A673 (cell line): ENCODE measurements at regions not wholly inside any gene's neighbourhood (a gene's known extent, or its start where the extent isn't known, plus 50 kb on each side); places are given as distances from the start of the nearest gene placed in this dataset.

Source experiments
- BruUV-seq: library from RNA; stranded (reverse); fragments of 400-500 nt; replicated peaks from 2 replicates; lab custom pipeline; 2021; lab: Mats Ljungman, UMichigan
- CTCF ChIA-PET: fragments of 300-600 bp; sonication (Branson Sonifier 250); formaldehyde crosslinking; loops from one replicate; lab custom pipeline; 2022; ENCODE audit warnings: antibody characterized with exemption; lab: Charles Lee
- POLR2A ChIA-PET: fragments of 300-600 bp; sonication (Branson Sonifier 250); formaldehyde crosslinking; loops from one replicate; lab custom pipeline; 2022; ENCODE audit warnings: antibody characterized with exemption; ENCODE audit not compliant: low non-redundant PET; lab: Charles Lee
- DNase-seq: peaks from one replicate; pipeline ENCODE4 v3.0.0-alpha.2; 2015; ENCODE audit warnings: low spot score
- H3K27ac ChIP-seq: fragments of 200-600 bp; sonication (generic); 2 replicates; pipeline ENCODE4 v1.5.1; 2016; ENCODE audit warnings: mixed run types, low read depth, mild to moderate bottlenecking, mixed read lengths, antibody characterized with exemption, low read length; ENCODE audit not compliant: poor library complexity, severe bottlenecking
- H3K27me3 ChIP-seq: fragments of 200-600 bp; sonication (generic); replicated peaks from 2 replicates; pipeline ENCODE4 v1.6.1; 2017; ENCODE audit warnings: mixed run types, low read depth, mild to moderate bottlenecking, mixed read lengths, antibody characterized with exemption, low read length; ENCODE audit not compliant: insufficient read depth, poor library complexity
- H3K36me3 ChIP-seq: fragments of 200-600 bp; sonication (generic); 2 replicates; pipeline ENCODE4 v1.6.1; 2016; ENCODE audit warnings: mixed run types, mild to moderate bottlenecking, mixed read lengths, antibody characterized with exemption, low read length; ENCODE audit not compliant: insufficient read depth, poor library complexity, severe bottlenecking
- H3K4me1 ChIP-seq: fragments of 200-600 bp; sonication (generic); 2 replicates; pipeline ENCODE4 v1.6.1; 2017; ENCODE audit warnings: mixed run types, mild to moderate bottlenecking, mixed read lengths, antibody characterized with exemption, low read length; ENCODE audit not compliant: insufficient read depth, poor library complexity, severe bottlenecking
- H3K4me3 ChIP-seq: fragments of 200-600 bp; sonication (generic); 2 replicates; pipeline ENCODE4 v1.5.1; 2016; ENCODE audit warnings: low read depth, mixed run types, mild to moderate bottlenecking, mixed read lengths, low read length; ENCODE audit not compliant: poor library complexity, severe bottlenecking
- H3K9me3 ChIP-seq: fragments of 200-600 bp; sonication (generic); 2 replicates; pipeline ENCODE4 v1.6.1; 2016; ENCODE audit warnings: mixed run types, low read depth, mild to moderate bottlenecking, mixed read lengths, antibody characterized with exemption, low read length; ENCODE audit not compliant: poor library complexity, severe bottlenecking
- EZH2 ChIP-seq: fragments of 200-600 bp; sonication (generic); IDR thresholded peaks from 2 replicates; pipeline ENCODE4 v1.6.1; 2017; ENCODE audit warnings: borderline replicate concordance, low read depth, mild to moderate bottlenecking, mixed read lengths, antibody characterized with exemption, low read length; ENCODE audit not compliant: poor library complexity, severe bottlenecking
- intact Hi-C: fragments of 100-400 bp; cut with micrococcal nuclease; formaldehyde crosslinking; loops from one replicate; pipeline ENCODE4 v1.10.0; 2022; ENCODE audit not compliant: unreplicated experiment
- TF ChIP-seq, protein P1 (sequence below): fragments of 300-800, 200-600 bp; sonication (generic); conservative IDR thresholded peaks from 2 replicates; pipeline ENCODE4 v1.5.1; 2017; ENCODE audit warnings: low read depth, mild to moderate bottlenecking, antibody characterized with exemption, low read length, moderate library complexity, mixed read lengths

DNA sequence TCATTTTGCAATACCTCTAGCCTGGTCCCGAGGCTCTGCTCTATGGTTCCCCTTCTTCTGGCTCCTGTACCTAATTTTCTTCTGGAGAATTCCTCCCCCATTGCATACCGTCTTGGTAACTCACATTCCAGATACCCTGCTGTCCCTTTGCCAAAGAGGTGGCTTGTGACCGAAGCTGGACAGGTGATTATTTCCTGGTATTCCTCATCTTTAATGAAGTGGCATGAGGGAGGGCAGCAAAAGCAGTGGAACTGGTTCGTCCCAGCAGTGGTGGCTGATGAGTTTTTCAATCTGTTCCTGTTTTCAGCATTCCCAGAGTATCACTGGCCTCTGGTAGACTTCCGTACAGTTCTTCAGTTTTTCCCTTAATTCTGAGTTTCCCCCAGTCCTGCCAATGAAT, 186.2 kb upstream of the CADPS start:
- BruUV-seq, result no TSS peak
- no peak overlapping the region for H3K27ac ChIP-seq
- CTCF ChIA-PET, result no interaction called here

DNA sequence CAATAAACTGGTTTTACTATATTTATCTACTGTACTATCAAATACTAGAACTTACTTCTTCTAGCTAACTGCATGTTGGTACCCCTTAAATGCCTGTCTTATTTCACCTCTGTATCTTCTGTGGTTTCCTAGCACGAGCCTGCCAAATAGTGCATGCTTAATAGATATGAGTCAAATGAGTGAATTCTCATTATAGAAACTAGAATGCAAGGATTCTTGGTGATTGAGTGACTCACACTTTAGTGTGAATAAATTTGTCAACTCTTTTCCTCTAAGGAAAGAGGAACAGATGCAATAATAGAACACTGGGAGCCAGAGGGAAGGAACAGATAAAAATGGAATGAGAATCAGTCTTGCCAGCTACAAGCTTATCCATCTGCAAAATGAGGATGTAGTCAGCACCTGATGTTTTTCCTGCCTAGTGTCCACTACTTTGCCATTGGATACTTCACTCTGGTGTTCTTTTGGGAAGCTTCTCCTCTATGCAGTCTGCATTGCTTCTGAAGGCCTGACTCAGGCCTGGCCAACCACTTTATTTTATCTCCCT, 189.1 kb upstream of the CADPS start:
- POLR2A ChIA-PET, result no interaction called here

More for the DNA sequence above, 186.2 kb upstream of the CADPS start:
- H3K4me1 ChIP-seq, result no peaks in the 10 kb centered on the region
- no peaks in the 10 kb centered on the region for H3K27me3 ChIP-seq
- POLR2A ChIA-PET, result no interaction called here
- H3K4me3 ChIP-seq, result no peak overlapping the region
- no peaks in the 10 kb centered on the region for H3K9me3 ChIP-seq
- H3K36me3 ChIP-seq, result no peaks in the 10 kb centered on the region
- TF ChIP-seq, protein P1, sequence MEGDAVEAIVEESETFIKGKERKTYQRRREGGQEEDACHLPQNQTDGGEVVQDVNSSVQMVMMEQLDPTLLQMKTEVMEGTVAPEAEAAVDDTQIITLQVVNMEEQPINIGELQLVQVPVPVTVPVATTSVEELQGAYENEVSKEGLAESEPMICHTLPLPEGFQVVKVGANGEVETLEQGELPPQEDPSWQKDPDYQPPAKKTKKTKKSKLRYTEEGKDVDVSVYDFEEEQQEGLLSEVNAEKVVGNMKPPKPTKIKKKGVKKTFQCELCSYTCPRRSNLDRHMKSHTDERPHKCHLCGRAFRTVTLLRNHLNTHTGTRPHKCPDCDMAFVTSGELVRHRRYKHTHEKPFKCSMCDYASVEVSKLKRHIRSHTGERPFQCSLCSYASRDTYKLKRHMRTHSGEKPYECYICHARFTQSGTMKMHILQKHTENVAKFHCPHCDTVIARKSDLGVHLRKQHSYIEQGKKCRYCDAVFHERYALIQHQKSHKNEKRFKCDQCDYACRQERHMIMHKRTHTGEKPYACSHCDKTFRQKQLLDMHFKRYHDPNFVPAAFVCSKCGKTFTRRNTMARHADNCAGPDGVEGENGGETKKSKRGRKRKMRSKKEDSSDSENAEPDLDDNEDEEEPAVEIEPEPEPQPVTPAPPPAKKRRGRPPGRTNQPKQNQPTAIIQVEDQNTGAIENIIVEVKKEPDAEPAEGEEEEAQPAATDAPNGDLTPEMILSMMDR, result no peak
- intact Hi-C loops, result no loop called here
- no peak for DNase-seq

DNA sequence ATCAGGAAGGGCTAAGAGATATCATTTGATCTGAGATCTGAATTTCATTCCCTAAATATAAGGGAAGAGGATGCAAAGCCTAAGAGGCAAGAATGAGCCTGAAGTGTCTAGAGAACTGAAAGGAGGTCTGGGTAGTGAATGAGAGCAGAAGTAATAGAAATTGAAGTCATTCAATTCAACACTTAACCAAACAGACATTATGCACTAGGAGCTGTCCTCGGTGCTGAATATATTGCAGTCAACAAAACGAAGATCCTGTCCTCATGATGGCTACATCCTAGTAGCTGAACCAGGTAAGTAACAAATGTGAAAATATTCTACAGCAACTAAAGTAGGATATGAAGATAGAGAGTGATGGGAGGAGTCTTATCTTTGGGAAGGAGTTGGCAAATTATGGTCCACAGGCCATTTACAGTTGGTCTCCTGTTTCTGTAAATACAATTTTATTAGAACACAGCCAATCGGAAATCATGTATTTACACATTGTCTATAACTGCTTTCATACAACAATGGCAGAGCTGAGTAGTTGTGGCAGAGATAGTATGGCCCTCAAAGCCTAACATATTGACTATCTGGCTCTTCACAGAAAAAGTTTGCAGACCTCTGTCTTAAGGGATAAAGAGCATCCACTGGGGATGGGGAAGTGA, 192.9 kb upstream of the CADPS start:
- Histone ChIP-seq H3K27ac (no peak overlapping the region), H3K27me3 (no peaks in the 10 kb centered on the region), H3K36me3 (no peaks in the 10 kb centered on the region), H3K4me3 (no peak overlapping the region), H3K4me1 (no peaks in the 10 kb centered on the region), H3K9me3 (no peaks in the 10 kb centered on the region)
- TF ChIP-seq, protein P1, result no peak
- no peak for TF ChIP-seq EZH2
- ChIA-PET CTCF (no interaction called here), POLR2A (no interaction called here)
- no TSS peak for BruUV-seq
- intact Hi-C loops, result no loop called here
- peak; percentile 49 for DNase-seq

More for the DNA sequence above, 189.1 kb upstream of the CADPS start:
- intact Hi-C loops, result no loop called here
- TF ChIP-seq, protein P1, result no peak
- TF ChIP-seq EZH2, result no peak
- Histone ChIP-seq H3K4me1 (no peaks in the 10 kb centered on the region), H3K36me3 (no peaks in the 10 kb centered on the region), H3K4me3 (no peak overlapping the region), H3K27me3 (no peaks in the 10 kb centered on the region), H3K27ac (no peak overlapping the region), H3K9me3 (no peaks in the 10 kb centered on the region)
- CTCF ChIA-PET, result no interaction called here
- peak; percentile 0 for DNase-seq
- BruUV-seq, result no TSS peak
